GM10248 (cell line): ENCODE measurements at regions not wholly inside any gene's neighbourhood (a gene's known extent, or its start where the extent isn't known, plus 50 kb on each side); places are given as distances from the start of the nearest gene placed in this dataset.

ENCODE experiments used
- CTCF ChIA-PET: fragments of 300-600 bp; sonication (Branson Sonifier 250); formaldehyde crosslinking; extraction: SDS; loops from one replicate; lab custom pipeline; 2021; ENCODE audit warnings: antibody characterized with exemption; lab: Yijun Ruan, JAX
- POLR2A ChIA-PET: fragments of 350-650 bp; sonication (Branson Sonifier 250); formaldehyde crosslinking; extraction: SDS; loops from one replicate; lab custom pipeline; 2020; ENCODE audit warnings: antibody characterized with exemption; lab: Yijun Ruan, JAX
- DNase-seq: peaks from one replicate; pipeline ENCODE4 v3.0.0; 2012; ENCODE audit errors: extremely low spot score
- CTCF ChIP-seq: IDR thresholded peaks from 2 replicates; pipeline ENCODE4 v1.5.1; 2012; ENCODE audit warnings: mild to moderate bottlenecking, low read depth; ENCODE audit errors: extremely low read depth, missing control alignments, control extremely low read depth

DNA sequence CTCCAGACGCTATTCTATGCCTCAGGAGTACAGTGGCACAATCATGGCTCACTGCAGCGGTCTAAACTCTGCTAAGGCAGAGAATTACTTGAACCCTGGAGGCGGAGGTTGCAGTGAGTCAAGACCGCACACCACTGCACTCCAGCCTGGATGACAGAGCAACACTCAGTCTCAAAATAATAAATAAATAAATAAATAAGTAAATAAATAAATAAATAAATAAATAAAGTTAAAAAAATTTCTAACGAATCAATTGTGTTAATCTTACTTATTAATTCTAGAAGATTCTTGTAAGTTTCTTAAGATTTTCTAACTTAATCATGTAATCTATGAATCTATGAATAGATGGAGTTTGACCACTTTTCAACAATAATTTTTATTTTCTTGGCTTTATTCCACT lies 621.4 kb upstream of the POT1 start:
- TF ChIP-seq CTCF = no peak
- no peak for DNase-seq
- CTCF ChIA-PET = no interaction called here
- POLR2A ChIA-PET = no interaction called here

GRCh38 chr7:125547505-125547904 lies 617.9 kb upstream of the POT1 start:
- no peak for DNase-seq
- POLR2A ChIA-PET = no interaction called here
- TF ChIP-seq CTCF = no peak
- CTCF ChIA-PET = interaction anchor here (1.1 to 1.2 kb wide), 2 partner anchors 9 to 12 kb away, joined by 3 read pairs; no protein-coding TSS in a partner anchor

- DNase-seq = no peak
- CTCF ChIA-PET = interaction anchor here (1.0 kb wide), 1 partner anchor 15 kb away, joined by 4 read pairs; no protein-coding TSS in a partner anchor
- POLR2A ChIA-PET = no interaction called here
- no peak for TF ChIP-seq CTCF
Measured at GRCh38 chr7:125530553-125530952, 600.9 kb upstream of the POT1 start.

- TF ChIP-seq CTCF = no peak
- ChIA-PET POLR2A (no interaction called here), CTCF (no interaction called here)
- no peak for DNase-seq
Measured at GRCh38 chr7:125529249-125529648, 599.6 kb upstream of the POT1 start.

- CTCF ChIA-PET = no interaction called here
- DNase-seq = no peak
- no peak for TF ChIP-seq CTCF
- POLR2A ChIA-PET = no interaction called here
Measured at GRCh38 chr7:125526958-125527357, 597.3 kb upstream of the POT1 start.

DNA sequence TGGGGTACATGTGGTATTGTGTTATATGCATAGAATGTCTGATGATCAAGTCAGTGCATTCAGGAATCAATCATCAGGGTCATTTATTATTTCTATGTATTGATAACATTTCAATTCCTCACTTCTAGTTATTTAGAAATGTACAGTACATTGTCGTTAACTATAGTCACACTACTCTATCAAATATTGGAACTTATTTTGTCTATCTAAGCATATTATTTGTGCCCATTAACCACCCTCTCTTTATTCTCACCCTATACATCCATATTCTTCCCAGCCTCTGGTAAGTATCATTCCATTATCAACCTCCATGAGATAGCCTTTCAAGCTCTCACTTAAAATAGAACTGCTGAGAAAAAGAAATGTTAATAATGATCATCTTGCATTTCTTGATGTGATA lies 596.5 kb upstream of the POT1 start:
- DNase-seq = no peak
- POLR2A ChIA-PET = no interaction called here
- CTCF ChIA-PET = no interaction called here
- no peak for TF ChIP-seq CTCF
